ENCODE measurements at regions not wholly inside any gene's neighbourhood (a gene's known extent, or its start where the extent isn't known, plus 50 kb on each side); places are given as distances from the start of the nearest gene placed in this dataset.

GRCh38 chr10:64636461-64636860 is 1115.3 kb downstream of the REEP3 start:
- ATAC-seq = no peak
- TF ChIP-seq BACH2 (CRISPR knock-in tag; IDR thresholded peaks at IDR 0.05; ENCODE audit: borderline replicate concordance) (no peak), CSDC2 (CRISPR knock-in tag; IDR thresholded peaks at IDR 0.05) (no peak)

GRCh38 chr10:64637939-64638338 is 1116.7 kb downstream of the REEP3 start:
- no peak for ATAC-seq
- no peak for TF ChIP-seq TCF4 (CRISPR knock-in tag; IDR thresholded peaks at IDR 0.05; ENCODE audit: borderline replicate concordance)
- TF ChIP-seq ISL1 (CRISPR knock-in tag; IDR thresholded peaks at IDR 0.05) = no peak
- TF ChIP-seq SNAI2 (CRISPR knock-in tag; IDR thresholded peaks at IDR 0.05) = no peak
- no peak for TF ChIP-seq ZC3H10 (CRISPR knock-in tag; IDR thresholded peaks at IDR 0.05)

- TF ChIP-seq PATZ1 (CRISPR knock-in tag; IDR thresholded peaks at IDR 0.05; ENCODE audit: borderline replicate concordance) (no peak), TCF4 (CRISPR knock-in tag; IDR thresholded peaks at IDR 0.05; ENCODE audit: borderline replicate concordance) (no peak), TSHZ2 (CRISPR knock-in tag; IDR thresholded peaks at IDR 0.05) (no peak), CREB5 (CRISPR knock-in tag; IDR thresholded peaks at IDR 0.05; ENCODE audit: low read depth) (no peak), CSDC2 (CRISPR knock-in tag; IDR thresholded peaks at IDR 0.05) (no peak), ZNF565 (CRISPR knock-in tag; conservative IDR thresholded peaks at IDR 0.05; ENCODE audit: low read depth) (no peak), ESRRG (CRISPR knock-in tag; IDR thresholded peaks at IDR 0.05) (no peak), GLIS3 (CRISPR knock-in tag; IDR thresholded peaks at IDR 0.05) (no peak)
- ATAC-seq = 0 out of 3 replicates have a peak, but pooled peaks have one; percentile 24
Observed at GRCh38 chr10:64648915-64649314, 1127.7 kb downstream of the REEP3 start.

GRCh38 chr10:64658528-64658927 is 1137.3 kb downstream of the REEP3 start:
- no peak for TF ChIP-seq OSR1 (CRISPR knock-in tag; IDR thresholded peaks at IDR 0.05)
- no peak for TF ChIP-seq ESRRG (CRISPR knock-in tag; IDR thresholded peaks at IDR 0.05)
- no peak for ATAC-seq

- no peak for ATAC-seq
- TF ChIP-seq PPARA (CRISPR knock-in tag; IDR thresholded peaks at IDR 0.05; ENCODE audit: borderline replicate concordance) (no peak), POU6F1 (CRISPR knock-in tag; IDR thresholded peaks at IDR 0.05; ENCODE audit: borderline replicate concordance, low read depth) (no peak), ARNTL (CRISPR knock-in tag; IDR thresholded peaks at IDR 0.05; ENCODE audit: borderline replicate concordance, low read depth) (no peak), ZNF8 (CRISPR knock-in tag; IDR thresholded peaks at IDR 0.05) (no peak), GLIS3 (CRISPR knock-in tag; IDR thresholded peaks at IDR 0.05) (no peak), ZNF565 (CRISPR knock-in tag; conservative IDR thresholded peaks at IDR 0.05; ENCODE audit: low read depth) (no peak)
Observed at GRCh38 chr10:64659311-64659710, 1138.1 kb downstream of the REEP3 start.

GRCh38 chr10:64682043-64682442 is 1160.8 kb downstream of the REEP3 start:
- TF ChIP-seq ARNTL (CRISPR knock-in tag; IDR thresholded peaks at IDR 0.05; ENCODE audit: borderline replicate concordance, low read depth) (no peak), OSR1 (CRISPR knock-in tag; IDR thresholded peaks at IDR 0.05) (no peak), ZFP3 (CRISPR knock-in tag; IDR thresholded peaks at IDR 0.05) (no peak), PPARA (CRISPR knock-in tag; IDR thresholded peaks at IDR 0.05; ENCODE audit: borderline replicate concordance) (no peak), ZFP30 (CRISPR knock-in tag; IDR thresholded peaks at IDR 0.05) (no peak)
- no peak for ATAC-seq
